Heart left ventricle (tissue), 16 donors: ENCODE measurements at regions not wholly inside any gene's neighbourhood (a gene's known extent, or its start where the extent isn't known, plus 50 kb on each side); places are given as distances from the start of the nearest gene placed in this dataset.

ENCODE experiments used
- ATAC-seq, 4 donors: fragments of 200-7000 bp; cut with Tn5 transposase; one replicate each; pipeline ENCODE4 v1.9.1; 2020 to 2022; ENCODE audit warnings: moderate library complexity in 4 of 4, mild to moderate bottlenecking in 3 of 4, moderate number of reproducible peaks in 1 of 4
- DNase-seq, 5 donors: peaks; one replicate each; pipeline ENCODE4 v3.0.0-alpha.2; 2020
- H3K27ac ChIP-seq, 12 donors: fragments of 200-600 bp; sonication (generic) in 4 of 12; one replicate each; pipeline versions ENCODE4 v1.5.0 to v1.8.0; 2016 to 2022; ENCODE audit warnings: mild to moderate bottlenecking in 2 of 12
- H3K27me3 ChIP-seq, 9 donors: fragments of 200-600 bp; sonication (generic) in 2 of 9; one replicate each; pipeline versions ENCODE4 v1.5.1 to v1.8.0; 2016 to 2022; ENCODE audit warnings: mild to moderate bottlenecking in 3 of 9
- H3K36me3 ChIP-seq, 9 donors: fragments of 200-600 bp; sonication (generic) in 2 of 9; one replicate each; pipeline versions ENCODE4 v1.5.0 to v1.8.0; 2018 to 2022; ENCODE audit warnings: mild to moderate bottlenecking in 2 of 9
- H3K4me1 ChIP-seq, 12 donors: fragments of 200-600 bp; sonication (generic) in 4 of 12; one replicate each; pipeline versions ENCODE4 v1.5.0 to v1.8.0; 2016 to 2022; ENCODE audit warnings: mild to moderate bottlenecking in 3 of 12
- H3K4me3 ChIP-seq, 12 donors: fragments of 200-600 bp; sonication (generic) in 4 of 12; one replicate each; pipeline versions ENCODE4 v1.5.0 to v1.8.0; 2017 to 2022; ENCODE audit warnings: mild to moderate bottlenecking in 9 of 12, moderate library complexity in 4 of 12
- H3K9me3 ChIP-seq, 12 donors: fragments of 200-600 bp; sonication (generic) in 4 of 12; one replicate each; pipeline versions ENCODE4 v1.5.0 to v1.8.0; 2016 to 2022; ENCODE audit warnings: mild to moderate bottlenecking in 1 of 12
- POLR2A ChIP-seq, 2 donors: fragments of 450-650 bp; IDR thresholded peaks; one replicate each; pipeline ENCODE4 v1.6.1; 2017; ENCODE audit warnings: antibody characterized with exemption in 2 of 2, mild to moderate bottlenecking in 2 of 2, moderate library complexity in 2 of 2
- WGBS, 4 donors: extraction: QIAGEN DNeasy Blood & Tissue Kit in 2 of 4; methylation state at CpG; one replicate each; pipeline versions ENCODE4 v1.1.5 to v1.1.7; 2013 to 2018; 5-methylcytosine and 5-hydroxymethylcytosine counted together
- intact Hi-C, 10 donors: fragments of 100-400 bp; cut with DNase I; formaldehyde crosslinking; loops; one replicate each; pipeline versions ENCODE4 v1.11.1 to v1.14.2; 2022
- TF ChIP-seq, protein P1 (sequence below), 12 donors: fragments of 200-600 bp; sonication (generic) in 4 of 12; IDR thresholded peaks; one replicate each; pipeline versions ENCODE4 v1.5.0 to v1.8.0; 2018 to 2022; ENCODE audit warnings: antibody characterized with exemption in 12 of 12, mild to moderate bottlenecking in 5 of 12
- donor health status: ischemic (EF 13 %, LVEDD 7.1; RV severe dilation, severe dysfunction).
- donor health status: healthy with polysubstance abuse.
- donor health status: DM: no; HTN: yes; CAD: no.
- donor health status: DM: no; HTN: no; CAD: no.
- donor health status: ischemic (EF 25% LVEDD 6.9; RV normal size, moderate dysfunction).
- donor health status: ischemic (EF 25% LVEDD 5.7; RV mildly dilated, moderate dysfunction).
- donor health status: healthy.
- donor health status: DM: yes; HTN: yes; CAD: no.
- donor health status: ischemic (EF 35%, LVEDD 5.7; RV mildly dilated, moderate dysfunction).
- donor health status: nonischemic (EF 11% LVEDD 7.7; RV severe dilation, severe dysfunction).
- donor health status: DM: yes; HTN: yes; CAD: no.
- donor health status: PGD.
- donor health status: ischemic (EF 29% LVEDD 5.4; RV normal size, mild dysfunction).
- donor health status: nonischemic (EF 23%, LVEDD 6.1; RV moderate dilation, normal function).

DNA sequence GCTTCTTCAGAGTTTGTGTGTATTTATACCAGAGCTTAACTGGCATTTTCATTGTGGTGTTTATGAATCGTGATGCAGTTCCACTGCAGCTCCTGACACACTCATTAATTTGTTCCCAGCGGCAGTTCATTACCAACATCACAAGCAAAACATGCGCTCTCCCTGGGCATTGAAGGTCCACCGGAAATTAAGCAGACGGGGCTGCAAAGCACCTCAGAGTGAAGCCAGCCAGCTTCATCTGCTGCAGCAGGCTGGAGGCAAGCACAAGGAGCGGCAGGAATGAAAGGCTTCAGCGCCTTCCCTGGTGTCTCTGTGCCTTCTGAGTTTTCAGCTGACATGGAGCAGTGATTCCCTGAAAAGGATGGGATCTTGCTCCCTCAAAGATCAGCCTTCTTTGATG lies 246.0 kb upstream of the SPTLC3 start:
- peaks cover 0 to 4% (median 0%) of the 10 kb centered on the region in 9 donors for H3K27me3 ChIP-seq
- 9 to 31% (median 27%) methylated on average over 7 of the region's 7 CpGs for WGBS, 4 donors
- ATAC-seq (peak in 1 of 4 donors; percentile 67), DNase-seq (peak in 2 of 5 donors; percentile 26 to 29)
- peak overlapping the region in 3 of 12 donors; percentile 14 to 24 (median 14) for H3K4me3 ChIP-seq
- H3K4me1 ChIP-seq = peaks cover 0 to 5% (median 0%) of the 10 kb centered on the region in 12 donors
- intact Hi-C loops = no loop called here
- H3K27ac ChIP-seq = no peak overlapping the region
- TF ChIP-seq, protein P1, sequence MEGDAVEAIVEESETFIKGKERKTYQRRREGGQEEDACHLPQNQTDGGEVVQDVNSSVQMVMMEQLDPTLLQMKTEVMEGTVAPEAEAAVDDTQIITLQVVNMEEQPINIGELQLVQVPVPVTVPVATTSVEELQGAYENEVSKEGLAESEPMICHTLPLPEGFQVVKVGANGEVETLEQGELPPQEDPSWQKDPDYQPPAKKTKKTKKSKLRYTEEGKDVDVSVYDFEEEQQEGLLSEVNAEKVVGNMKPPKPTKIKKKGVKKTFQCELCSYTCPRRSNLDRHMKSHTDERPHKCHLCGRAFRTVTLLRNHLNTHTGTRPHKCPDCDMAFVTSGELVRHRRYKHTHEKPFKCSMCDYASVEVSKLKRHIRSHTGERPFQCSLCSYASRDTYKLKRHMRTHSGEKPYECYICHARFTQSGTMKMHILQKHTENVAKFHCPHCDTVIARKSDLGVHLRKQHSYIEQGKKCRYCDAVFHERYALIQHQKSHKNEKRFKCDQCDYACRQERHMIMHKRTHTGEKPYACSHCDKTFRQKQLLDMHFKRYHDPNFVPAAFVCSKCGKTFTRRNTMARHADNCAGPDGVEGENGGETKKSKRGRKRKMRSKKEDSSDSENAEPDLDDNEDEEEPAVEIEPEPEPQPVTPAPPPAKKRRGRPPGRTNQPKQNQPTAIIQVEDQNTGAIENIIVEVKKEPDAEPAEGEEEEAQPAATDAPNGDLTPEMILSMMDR (IDR thresholded peaks at IDR 0.05) = no peak
- no peak for TF ChIP-seq POLR2A (IDR thresholded peaks at IDR 0.05)
- no peaks in the 10 kb centered on the region for H3K36me3 ChIP-seq
- H3K9me3 ChIP-seq = no peaks in the 10 kb centered on the region

DNA sequence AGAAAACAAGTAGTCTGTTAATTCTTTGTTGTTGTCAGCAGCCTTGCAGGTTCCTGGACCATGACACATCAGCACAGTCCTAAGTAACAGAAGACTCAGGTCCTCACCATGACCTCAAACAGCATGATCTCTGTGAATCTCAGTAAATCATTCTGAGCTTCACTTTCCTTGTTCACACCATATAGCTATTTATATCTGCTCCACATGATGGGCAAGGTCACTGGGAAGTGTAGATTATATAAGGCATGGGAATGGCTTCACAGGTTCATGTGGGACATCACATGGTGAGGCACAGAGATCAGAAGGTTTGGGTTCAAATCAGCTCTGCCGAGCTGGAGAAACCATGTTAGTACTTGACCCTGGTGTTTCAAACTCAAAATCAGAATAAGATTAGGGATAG lies 245.4 kb upstream of the SPTLC3 start:
- H3K9me3 ChIP-seq = no peaks in the 10 kb centered on the region
- peaks cover 0 to 4% (median 0%) of the 10 kb centered on the region in 9 donors for H3K27me3 ChIP-seq
- intact Hi-C loops = no loop called here
- no peak overlapping the region for H3K4me3 ChIP-seq
- H3K27ac ChIP-seq = no peak overlapping the region
- DNase-seq = no peak
- peaks cover 0 to 5% (median 0%) of the 10 kb centered on the region in 12 donors for H3K4me1 ChIP-seq
- ATAC-seq = no peak
- TF ChIP-seq POLR2A (IDR thresholded peaks at IDR 0.05) = no peak
- TF ChIP-seq, protein P1 (IDR thresholded peaks at IDR 0.05) = no peak
- 77 to 85% (median 79%) methylated on average over 1 of the region's 1 CpG for WGBS, 4 donors
- H3K36me3 ChIP-seq = no peaks in the 10 kb centered on the region

DNA sequence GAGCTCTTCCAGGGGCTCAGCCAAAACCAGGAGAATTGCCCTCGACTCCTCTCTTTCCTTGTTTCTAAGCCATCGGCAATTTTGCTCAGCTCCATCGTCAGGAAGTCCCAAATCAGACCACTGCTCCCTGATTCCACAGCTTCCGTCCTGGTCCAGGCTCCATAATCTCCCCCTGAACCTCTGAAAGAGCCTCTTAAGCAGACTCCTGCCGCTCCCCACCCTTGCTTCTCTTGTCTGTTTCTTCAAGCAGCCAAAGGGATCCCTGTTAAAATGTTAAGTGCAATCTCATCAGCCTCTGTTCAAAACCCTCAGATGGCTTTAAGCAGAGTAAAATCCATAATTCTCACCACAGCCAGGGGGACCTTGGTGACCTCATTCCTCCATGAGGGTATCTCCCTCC lies 244.7 kb upstream of the SPTLC3 start:
- no peaks in the 10 kb centered on the region for H3K9me3 ChIP-seq
- 56 to 75% (median 62%) methylated on average over 5 of the region's 5 CpGs for WGBS, 4 donors
- ATAC-seq (no peak), DNase-seq (no peak)
- H3K4me3 ChIP-seq = no peak overlapping the region
- H3K27me3 ChIP-seq = peaks cover 0 to 4% (median 0%) of the 10 kb centered on the region in 9 donors
- H3K27ac ChIP-seq = no peak overlapping the region
- no peaks in the 10 kb centered on the region for H3K36me3 ChIP-seq
- peaks cover 0 to 5% (median 0%) of the 10 kb centered on the region in 12 donors for H3K4me1 ChIP-seq
- TF ChIP-seq POLR2A (IDR thresholded peaks at IDR 0.05) = no peak
- TF ChIP-seq, protein P1 (IDR thresholded peaks at IDR 0.05) = no peak
- intact Hi-C loops = no loop called here

DNA sequence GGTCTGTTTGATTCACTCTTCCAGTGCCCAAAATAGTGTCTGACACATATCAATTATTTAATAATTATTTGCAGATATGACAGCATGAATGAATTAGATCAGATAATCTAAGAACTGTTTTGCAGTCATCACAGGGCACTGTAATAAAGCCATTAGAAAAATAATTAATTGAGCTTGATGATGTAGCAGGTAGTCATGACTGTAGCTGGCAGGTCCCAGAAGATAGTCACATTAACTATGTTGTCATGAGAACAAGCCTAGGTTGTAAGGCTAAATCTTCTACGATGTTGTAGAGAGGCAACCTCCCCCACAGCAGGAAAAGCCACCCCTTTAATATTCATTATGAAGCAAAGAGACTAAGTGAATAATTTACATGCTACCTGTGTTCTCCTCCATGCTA lies 243.9 kb upstream of the SPTLC3 start:
- H3K27me3 ChIP-seq = peaks cover 0 to 4% (median 0%) of the 10 kb centered on the region in 9 donors
- H3K36me3 ChIP-seq = no peaks in the 10 kb centered on the region
- H3K4me1 ChIP-seq = peaks cover 0 to 5% (median 0%) of the 10 kb centered on the region in 12 donors
- no peak for DNase-seq
- H3K4me3 ChIP-seq = no peak overlapping the region
- ATAC-seq = no peak
- TF ChIP-seq POLR2A (IDR thresholded peaks at IDR 0.05) = no peak
- TF ChIP-seq, protein P1 (IDR thresholded peaks at IDR 0.05) = no peak
- no peaks in the 10 kb centered on the region for H3K9me3 ChIP-seq
- intact Hi-C loops = no loop called here
- WGBS, 4 donors = 0 to 14% (median 0%) methylated on average over 1 of the region's 1 CpG
- H3K27ac ChIP-seq = no peak overlapping the region
